ENCODE measurements at regions not wholly inside any gene's neighbourhood (a gene's known extent, or its start where the extent isn't known, plus 50 kb on each side); places are given as distances from the start of the nearest gene placed in this dataset.

GRCh38 chr6:139751179-139751578 lies 376.7 kb upstream of the CITED2 start:
- TF ChIP-seq CTCF (IDR thresholded peaks at IDR 0.05) (no peak), POLR2A (IDR thresholded peaks at IDR 0.05) (no peak)

All from heart left ventricle (tissue), 13 donors.